Mesenchymal stem cell (in vitro differentiated cells and primary cell): ENCODE measurements at regions not wholly inside any gene's neighbourhood (a gene's known extent, or its start where the extent isn't known, plus 50 kb on each side); places are given as distances from the start of the nearest gene placed in this dataset.

ENCODE experiments used
- DNase-seq: peaks from one replicate; pipeline ENCODE4 v3.0.0-alpha.2; 2013
- H2AFZ ChIP-seq: one replicate; pipeline ENCODE4 v1.6.1; 2013; ENCODE audit warnings: low read depth, mild to moderate bottlenecking, control low read depth, inconsistent platforms, low read length, moderate library complexity
- H2AK5ac ChIP-seq: 2 replicates; pipeline ENCODE4 v1.6.1; 2013; ENCODE audit warnings: low read length, moderate library complexity, mild to moderate bottlenecking, inconsistent platforms; ENCODE audit not compliant: severe bottlenecking
- H2BK120ac ChIP-seq: one replicate; pipeline ENCODE4 v1.6.1; 2013; ENCODE audit warnings: low read depth, mild to moderate bottlenecking, inconsistent platforms, low read length, moderate library complexity
- H2BK12ac ChIP-seq, 2 experiments: one replicate each; pipeline ENCODE4 v1.6.1; 2013; ENCODE audit warnings: inconsistent platforms in 2 of 2, low read length in 2 of 2, mild to moderate bottlenecking in 2 of 2, moderate library complexity in 2 of 2, control low read depth in 1 of 2
- H2BK15ac ChIP-seq: one replicate; pipeline ENCODE4 v1.6.1; 2013; ENCODE audit warnings: mild to moderate bottlenecking, low read depth, inconsistent platforms; ENCODE audit not compliant: poor library complexity, severe bottlenecking
- H2BK5ac ChIP-seq: 2 replicates; pipeline ENCODE4 v1.6.1; 2013; ENCODE audit warnings: low read depth, mild to moderate bottlenecking, low read length, control low read depth, inconsistent platforms; ENCODE audit not compliant: poor library complexity, severe bottlenecking
- H3K14ac ChIP-seq, 2 experiments: one replicate each; pipeline ENCODE4 v1.6.1; 2013; ENCODE audit warnings: inconsistent platforms in 2 of 2, low read length in 2 of 2, control low read depth in 1 of 2, mild to moderate bottlenecking in 1 of 2, moderate library complexity in 1 of 2
- H3K18ac ChIP-seq, 2 experiments: one replicate each; pipeline ENCODE4 v1.6.1; 2013; ENCODE audit warnings: inconsistent platforms in 2 of 2, low read length in 2 of 2, control low read depth in 1 of 2, low read depth in 1 of 2, mild to moderate bottlenecking in 1 of 2
- H3K23ac ChIP-seq, 2 experiments: one replicate each; pipeline ENCODE4 v1.6.1; 2013; ENCODE audit warnings: inconsistent platforms in 2 of 2, low read length in 2 of 2, mild to moderate bottlenecking in 2 of 2, moderate library complexity in 2 of 2, control low read depth in 1 of 2
- H3K27ac ChIP-seq: 2 replicates; pipeline ENCODE4 v1.5.1; 2013; ENCODE audit warnings: mild to moderate bottlenecking, moderate library complexity, low read length, control low read depth, inconsistent platforms; ENCODE audit not compliant: poor library complexity, severe bottlenecking
- H3K27me3 ChIP-seq, 2 experiments: 2 replicates each; pipeline versions ENCODE4 v1.6.1 to v1.7.0; 2013; ENCODE audit warnings: low read length in 2 of 2, mild to moderate bottlenecking in 2 of 2, moderate library complexity in 2 of 2, control low read depth in 1 of 2, inconsistent platforms in 1 of 2; ENCODE audit not compliant: control insufficient read depth in 1 of 2, insufficient read depth in 1 of 2
- H3K36me3 ChIP-seq, 2 experiments: 2 replicates each; pipeline versions ENCODE4 v1.6.1 to v1.7.0; 2013; ENCODE audit warnings: low read length in 2 of 2, control low read depth in 1 of 2, inconsistent platforms in 1 of 2, low read depth in 1 of 2, mild to moderate bottlenecking in 1 of 2; ENCODE audit not compliant: insufficient read depth in 2 of 2, control insufficient read depth in 1 of 2
- H3K4ac ChIP-seq, 2 experiments: one replicate each; pipeline ENCODE4 v1.6.1; 2013; ENCODE audit warnings: inconsistent platforms in 2 of 2, low read length in 2 of 2, mild to moderate bottlenecking in 2 of 2, moderate library complexity in 2 of 2, control low read depth in 1 of 2, low read depth in 1 of 2
- H3K4me1 ChIP-seq: 2 replicates; pipeline ENCODE4 v1.6.1; 2013; ENCODE audit warnings: low read depth, low read length, control low read depth; ENCODE audit not compliant: control insufficient read depth, insufficient read depth
- H3K4me2 ChIP-seq: 2 replicates; pipeline ENCODE4 v1.6.1; 2013; ENCODE audit warnings: low read length, mild to moderate bottlenecking, inconsistent platforms; ENCODE audit not compliant: poor library complexity, severe bottlenecking
- H3K4me3 ChIP-seq, 2 experiments: 2 replicates each; pipeline versions ENCODE4 v1.5.1 to v1.7.0; 2013; ENCODE audit warnings: low read length in 2 of 2, mild to moderate bottlenecking in 2 of 2, control low read depth in 1 of 2, low read depth in 1 of 2; ENCODE audit not compliant: insufficient read depth in 1 of 2
- H3K79me1 ChIP-seq: replicated peaks from 2 replicates; pipeline ENCODE4 v1.6.1; 2013; ENCODE audit warnings: mild to moderate bottlenecking, control low read depth, low read length, inconsistent platforms; ENCODE audit not compliant: poor library complexity, severe bottlenecking
- H3K9ac ChIP-seq: 2 replicates; pipeline ENCODE4 v1.7.0; 2013; ENCODE audit warnings: mild to moderate bottlenecking, low read length, moderate library complexity
- H3K9me3 ChIP-seq: 2 replicates; pipeline ENCODE4 v1.7.0; 2013; ENCODE audit warnings: mild to moderate bottlenecking, low read length; ENCODE audit not compliant: control insufficient read depth
- H4K8ac ChIP-seq: one replicate; pipeline ENCODE4 v1.6.1; 2013; ENCODE audit warnings: inconsistent platforms, mild to moderate bottlenecking, low read length, moderate library complexity
- H4K91ac ChIP-seq: one replicate; pipeline ENCODE4 v1.6.1; 2013; ENCODE audit warnings: mild to moderate bottlenecking, low read length, inconsistent platforms
- WGBS: methylation state at CpG from one replicate; pipeline ENCODE4 v1.1.7; 2013; ENCODE audit warnings: mixed read lengths; 5-methylcytosine and 5-hydroxymethylcytosine counted together

DNA sequence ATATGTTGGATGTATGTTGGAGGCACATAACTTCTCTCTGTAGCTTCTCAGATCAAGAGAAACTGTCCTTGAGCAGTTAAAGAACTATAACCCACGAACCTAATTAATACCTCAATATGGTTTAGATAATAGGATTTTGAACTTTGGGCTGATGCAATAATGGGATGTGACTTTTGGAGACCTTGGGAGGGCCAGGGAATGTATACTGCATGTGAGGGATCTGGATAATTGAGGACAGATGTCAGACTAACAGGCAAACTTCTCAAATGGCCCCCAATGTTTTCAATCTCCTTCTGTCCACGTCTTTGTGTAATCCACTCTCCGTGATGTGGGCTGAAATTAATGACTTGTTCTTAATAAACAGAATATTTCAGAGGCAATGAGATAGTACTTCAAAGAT is 202.2 kb upstream of the FAT4 start:
- no peak overlapping the region for H3K4me3 ChIP-seq
- no peaks in the 10 kb centered on the region for H3K9me3 ChIP-seq
- H3K27ac ChIP-seq, result no peak overlapping the region
- H4K8ac ChIP-seq, result no peak overlapping the region
- no peaks in the 10 kb centered on the region for H3K79me1 ChIP-seq
- DNase-seq, result no peak
- WGBS, result no CpG with 5 or more reads among the region's 3 CpGs
- no peak overlapping the region for H2BK5ac ChIP-seq
- no peak overlapping the region for H3K9ac ChIP-seq
- H3K36me3 ChIP-seq, result no peaks in the 10 kb centered on the region
- no peak overlapping the region for H3K18ac ChIP-seq
- H3K4me2 ChIP-seq, result no peak overlapping the region
- no peak overlapping the region for H2AFZ ChIP-seq
- no peak overlapping the region for H4K91ac ChIP-seq
- H3K4ac ChIP-seq, result no peak overlapping the region
- no peak overlapping the region for H2BK12ac ChIP-seq
- H2BK15ac ChIP-seq, result no peak overlapping the region
- no peak overlapping the region for H3K14ac ChIP-seq
- no peak overlapping the region for H2AK5ac ChIP-seq
- no peak overlapping the region for H2BK120ac ChIP-seq
- no peak overlapping the region for H3K23ac ChIP-seq
- no peaks in the 10 kb centered on the region for H3K4me1 ChIP-seq
- H3K27me3 ChIP-seq, result no peaks in the 10 kb centered on the region

DNA sequence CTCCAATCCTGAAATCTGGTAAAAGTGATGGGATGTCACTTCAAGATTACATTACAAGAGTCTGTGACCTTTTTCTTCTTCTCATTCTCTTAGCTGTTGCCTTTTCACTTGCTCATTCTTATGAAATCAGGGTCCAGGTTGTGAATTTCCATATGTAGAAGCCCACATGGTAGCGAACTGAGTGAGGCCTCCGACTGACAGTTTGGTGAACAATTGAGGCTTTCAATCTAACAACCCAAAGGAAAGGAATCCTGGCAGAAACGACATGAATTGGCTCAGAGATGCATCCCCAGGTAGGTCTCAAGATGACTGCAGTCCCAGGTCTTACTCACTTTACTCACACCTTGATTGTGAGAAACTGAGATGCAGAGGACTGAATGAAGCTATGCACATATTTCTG is 203.4 kb upstream of the FAT4 start:
- no peak for DNase-seq

GRCh38 chr4:125105561-125105960 is 209.2 kb upstream of the FAT4 start:
- no peak overlapping the region for H2BK12ac ChIP-seq
- H2AFZ ChIP-seq, result no peak overlapping the region
- H3K9me3 ChIP-seq, result no peaks in the 10 kb centered on the region
- no peak overlapping the region for H3K14ac ChIP-seq
- H3K4ac ChIP-seq, result no peak overlapping the region
- no peak overlapping the region for H4K91ac ChIP-seq
- H2AK5ac ChIP-seq, result no peak overlapping the region
- H2BK120ac ChIP-seq, result no peak overlapping the region
- H3K18ac ChIP-seq, result no peak overlapping the region
- no peak overlapping the region for H3K4me2 ChIP-seq
- no peak overlapping the region for H2BK15ac ChIP-seq
- 100% methylated on average over 2 of the region's 2 CpGs for WGBS
- no peak for DNase-seq
- H3K79me1 ChIP-seq, result no peaks in the 10 kb centered on the region
- H3K23ac ChIP-seq, result no peak overlapping the region
- H3K27ac ChIP-seq, result no peak overlapping the region
- no peaks in the 10 kb centered on the region for H3K27me3 ChIP-seq
- H4K8ac ChIP-seq, result no peak overlapping the region
- no peak overlapping the region for H3K9ac ChIP-seq
- no peaks in the 10 kb centered on the region for H3K4me1 ChIP-seq
- no peak overlapping the region for H2BK5ac ChIP-seq
- H3K36me3 ChIP-seq, result no peaks in the 10 kb centered on the region
- no peak overlapping the region for H3K4me3 ChIP-seq

More for the DNA sequence above, 203.4 kb upstream of the FAT4 start:
- H3K18ac ChIP-seq, result no peak overlapping the region
- 81% methylated on average over 3 of the region's 3 CpGs for WGBS
- H4K8ac ChIP-seq, result no peak overlapping the region
- H3K79me1 ChIP-seq, result no peaks in the 10 kb centered on the region
- no peaks in the 10 kb centered on the region for H3K4me1 ChIP-seq
- no peak overlapping the region for H3K4me3 ChIP-seq
- H2AK5ac ChIP-seq, result no peak overlapping the region
- H3K9me3 ChIP-seq, result no peaks in the 10 kb centered on the region
- H2BK5ac ChIP-seq, result no peak overlapping the region
- H3K4ac ChIP-seq, result no peak overlapping the region
- H3K9ac ChIP-seq, result no peak overlapping the region
- no peak overlapping the region for H2BK15ac ChIP-seq
- H2AFZ ChIP-seq, result no peak overlapping the region
- no peak overlapping the region for H4K91ac ChIP-seq
- no peak overlapping the region for H3K27ac ChIP-seq
- H2BK120ac ChIP-seq, result no peak overlapping the region
- no peaks in the 10 kb centered on the region for H3K27me3 ChIP-seq
- H3K23ac ChIP-seq, result no peak overlapping the region
- no peaks in the 10 kb centered on the region for H3K36me3 ChIP-seq
- H3K14ac ChIP-seq, result no peak overlapping the region
- no peak overlapping the region for H3K4me2 ChIP-seq
- H2BK12ac ChIP-seq, result no peak overlapping the region

DNA sequence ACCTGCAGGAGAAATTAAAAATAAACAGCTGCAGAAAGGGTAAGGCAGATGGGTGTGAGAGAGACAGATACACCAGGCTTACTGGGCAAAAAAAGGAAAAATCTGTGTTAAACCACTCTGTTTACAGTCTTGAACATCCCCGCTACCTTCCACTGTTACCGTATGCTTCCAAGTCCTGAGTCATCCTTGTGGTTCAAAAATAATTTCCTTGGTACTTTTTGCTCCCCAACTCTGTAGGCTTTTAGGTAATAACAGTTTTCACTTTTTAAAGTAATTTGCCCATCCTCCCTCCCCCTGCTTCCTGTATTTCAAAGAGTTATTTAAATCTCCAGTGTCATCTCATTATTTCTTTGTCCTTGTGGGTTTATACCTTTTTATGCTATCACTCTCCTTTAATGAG is 210.1 kb upstream of the FAT4 start:
- Histone ChIP-seq H4K8ac (no peak overlapping the region), H3K4me1 (no peaks in the 10 kb centered on the region), H2BK5ac (no peak overlapping the region), H3K4me2 (no peak overlapping the region), H3K4ac (no peak overlapping the region), H3K14ac (no peak overlapping the region), H3K27ac (no peak overlapping the region), H2AK5ac (no peak overlapping the region), H3K23ac (no peak overlapping the region), H2BK120ac (no peak overlapping the region), H3K36me3 (no peaks in the 10 kb centered on the region), H2BK12ac (no peak overlapping the region), H3K79me1 (no peaks in the 10 kb centered on the region), H2AFZ (no peak overlapping the region), H4K91ac (no peak overlapping the region), H3K27me3 (no peaks in the 10 kb centered on the region), H3K9me3 (no peaks in the 10 kb centered on the region), H2BK15ac (no peak overlapping the region), H3K4me3 (no peak overlapping the region), H3K9ac (no peak overlapping the region), H3K18ac (no peak overlapping the region)
- WGBS, result 71% methylated on average over 2 of the region's 2 CpGs
- DNase-seq, result peak; percentile 40
